Esophagus squamous epithelium (tissue), 4 donors: ENCODE measurements at regions not wholly inside any gene's neighbourhood (a gene's known extent, or its start where the extent isn't known, plus 50 kb on each side); places are given as distances from the start of the nearest gene placed in this dataset.
"Not testable (repeated sequence)": the region's sequence is repeated elsewhere in the genome, so short reads cannot be mapped to it uniquely, and the experiment has no call there.

Experiments
- POLR2A ChIP-seq, 4 donors: fragments of 450-650 bp; IDR thresholded peaks; one replicate each; pipeline ENCODE4 v1.6.1; 2017; ENCODE audit warnings: antibody characterized with exemption in 4 of 4, mild to moderate bottlenecking in 4 of 4, moderate library complexity in 3 of 4
- TF ChIP-seq, protein P1 (sequence below), 6 experiments: fragments of 450-650 bp in 4 of 6; fragments of 200-600 bp in 2 of 6; sonication (generic) in 2 of 6; IDR thresholded peaks; one replicate each; pipeline ENCODE4 v1.5.1; 2016 to 2019; ENCODE audit warnings: antibody characterized with exemption in 6 of 6, mild to moderate bottlenecking in 4 of 6, moderate library complexity in 4 of 6

DNA sequence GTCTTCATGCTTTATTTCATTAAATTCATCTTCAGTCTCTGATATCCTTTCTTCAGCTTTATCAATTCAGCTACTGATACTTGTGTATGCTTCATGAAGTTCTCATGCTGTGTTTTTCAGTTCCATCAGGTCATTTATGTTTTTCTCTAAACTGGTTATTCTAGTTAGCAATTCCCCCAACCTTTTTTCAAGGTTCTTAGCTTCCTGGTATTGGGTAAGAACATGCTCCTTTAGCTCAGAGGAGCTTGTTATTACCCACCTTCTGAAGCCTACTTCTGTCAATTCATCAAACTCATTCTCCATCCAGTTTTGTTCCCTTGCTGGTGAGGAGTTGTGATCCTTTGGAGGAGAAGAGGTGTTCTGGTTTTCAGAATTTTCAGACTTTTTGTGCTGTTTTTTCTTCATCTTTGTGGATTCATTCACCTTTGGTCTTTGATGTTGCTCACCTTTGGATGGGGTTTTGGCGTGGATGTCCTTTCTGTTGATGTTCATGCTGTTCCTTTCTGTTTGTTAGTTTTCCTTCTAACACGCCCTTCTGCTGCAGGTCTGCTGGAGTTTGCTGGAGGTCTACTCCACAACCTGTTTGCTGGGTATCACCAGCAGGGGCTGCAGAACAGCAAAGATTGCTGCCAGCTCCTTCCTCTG lies 69.9 kb upstream of the PCSK5 start:
- TF ChIP-seq, protein P1, sequence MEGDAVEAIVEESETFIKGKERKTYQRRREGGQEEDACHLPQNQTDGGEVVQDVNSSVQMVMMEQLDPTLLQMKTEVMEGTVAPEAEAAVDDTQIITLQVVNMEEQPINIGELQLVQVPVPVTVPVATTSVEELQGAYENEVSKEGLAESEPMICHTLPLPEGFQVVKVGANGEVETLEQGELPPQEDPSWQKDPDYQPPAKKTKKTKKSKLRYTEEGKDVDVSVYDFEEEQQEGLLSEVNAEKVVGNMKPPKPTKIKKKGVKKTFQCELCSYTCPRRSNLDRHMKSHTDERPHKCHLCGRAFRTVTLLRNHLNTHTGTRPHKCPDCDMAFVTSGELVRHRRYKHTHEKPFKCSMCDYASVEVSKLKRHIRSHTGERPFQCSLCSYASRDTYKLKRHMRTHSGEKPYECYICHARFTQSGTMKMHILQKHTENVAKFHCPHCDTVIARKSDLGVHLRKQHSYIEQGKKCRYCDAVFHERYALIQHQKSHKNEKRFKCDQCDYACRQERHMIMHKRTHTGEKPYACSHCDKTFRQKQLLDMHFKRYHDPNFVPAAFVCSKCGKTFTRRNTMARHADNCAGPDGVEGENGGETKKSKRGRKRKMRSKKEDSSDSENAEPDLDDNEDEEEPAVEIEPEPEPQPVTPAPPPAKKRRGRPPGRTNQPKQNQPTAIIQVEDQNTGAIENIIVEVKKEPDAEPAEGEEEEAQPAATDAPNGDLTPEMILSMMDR (IDR thresholded peaks at IDR 0.05): not testable (repeated sequence)
- not testable (repeated sequence) for TF ChIP-seq POLR2A (IDR thresholded peaks at IDR 0.05)
